GM12891 (cell line): ENCODE measurements at regions not wholly inside any gene's neighbourhood (a gene's known extent, or its start where the extent isn't known, plus 50 kb on each side); places are given as distances from the start of the nearest gene placed in this dataset.

Source experiments
- PAX5 ChIP-seq: IDR thresholded peaks from 2 replicates; pipeline ENCODE4 v1.6.1; 2011; ENCODE audit warnings: low read length, moderate library complexity, mild to moderate bottlenecking; ENCODE audit not compliant: insufficient read depth, severe bottlenecking
- POLR2A ChIP-seq: IDR thresholded peaks from 2 replicates; pipeline ENCODE4 v1.6.1; 2011; ENCODE audit warnings: low read depth, low read length, control low read depth
- POLR2AphosphoS5 ChIP-seq: IDR thresholded peaks from 2 replicates; pipeline ENCODE4 v1.6.1; 2011; ENCODE audit warnings: low read depth, low read length, control low read depth
- SPI1 ChIP-seq: IDR thresholded peaks from 2 replicates; pipeline ENCODE4 v1.6.1; 2011; ENCODE audit warnings: low read depth, low read length, control low read depth
- TAF1 ChIP-seq: IDR thresholded peaks from 2 replicates; pipeline ENCODE4 v1.6.1; 2011; ENCODE audit warnings: low read depth, low read length, control low read depth

GRCh38 chr12:93039930-93040329, 110.8 kb upstream of the EEA1 start:
- TF ChIP-seq POLR2A = no peak
- TF ChIP-seq PAX5 = no peak
- TF ChIP-seq TAF1 = no peak
- no peak for TF ChIP-seq POLR2AphosphoS5
- no peak for TF ChIP-seq SPI1
